ENCODE measurements at regions not wholly inside any gene's neighbourhood (a gene's known extent, or its start where the extent isn't known, plus 50 kb on each side); places are given as distances from the start of the nearest gene placed in this dataset.

DNA sequence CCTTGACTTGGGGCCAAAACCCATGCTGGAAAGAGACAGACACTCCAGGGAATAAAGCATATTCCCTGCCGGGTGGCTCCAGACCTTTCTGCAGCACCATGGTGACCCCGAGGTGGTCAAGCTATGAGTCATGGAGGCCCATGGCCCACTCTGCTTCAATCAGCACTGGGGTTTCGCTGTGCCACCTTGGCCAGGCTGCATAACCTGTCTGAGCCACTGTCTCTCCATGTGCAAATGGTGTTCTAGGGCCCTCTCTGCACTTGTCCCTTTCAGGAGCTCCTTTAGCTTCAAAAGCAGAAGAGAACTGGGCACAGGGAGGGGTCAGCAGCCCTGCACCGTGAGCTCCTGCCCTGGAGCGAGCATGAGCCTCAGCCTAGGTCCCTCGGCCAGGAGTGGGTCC, 410.1 kb downstream of the SHANK2 start:
- no peak for TF ChIP-seq CTCF (IDR thresholded peaks at IDR 0.05; ENCODE audit: low read depth, low read length)
- no peak overlapping the region for H3K4me3 ChIP-seq (ENCODE audit: low read depth, low read length)
- no peak for DNase-seq
- H3K9me3 ChIP-seq = no peaks in the 10 kb centered on the region
- H3K36me3 ChIP-seq = no peaks in the 10 kb centered on the region
- H3K27me3 ChIP-seq = no peaks in the 10 kb centered on the region; the same call in 1 of the 2 replicates
- no peaks in the 10 kb centered on the region for H3K4me1 ChIP-seq

DNA sequence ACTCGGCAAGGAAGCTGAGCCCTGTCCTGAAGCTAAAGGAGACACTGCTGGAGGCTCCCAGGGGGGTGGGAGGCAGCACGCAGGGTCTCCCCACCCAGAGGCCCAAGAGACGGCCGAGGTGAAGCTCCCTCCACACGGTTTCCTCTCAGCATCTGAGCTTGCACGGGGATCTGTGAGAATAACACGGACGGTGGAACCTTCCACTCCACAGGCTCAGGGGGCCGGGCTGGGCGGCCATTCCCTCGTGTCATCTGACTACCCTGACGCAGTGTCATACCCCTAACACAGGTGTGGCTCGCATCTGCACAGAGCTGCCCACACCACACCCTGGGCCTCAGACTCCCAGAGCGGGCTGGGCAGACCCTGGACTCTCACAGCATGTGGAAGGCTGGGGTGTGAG, 409.7 kb downstream of the SHANK2 start:
- H3K4me3 ChIP-seq (ENCODE audit: low read depth, low read length) = no peak overlapping the region
- H3K36me3 ChIP-seq = no peaks in the 10 kb centered on the region
- no peak for DNase-seq
- H3K4me1 ChIP-seq = no peaks in the 10 kb centered on the region
- TF ChIP-seq CTCF (IDR thresholded peaks at IDR 0.05; ENCODE audit: low read depth, low read length) = no peak
- no peaks in the 10 kb centered on the region; the same call in 1 of the 2 replicates for H3K27me3 ChIP-seq
- H3K9me3 ChIP-seq = no peaks in the 10 kb centered on the region

- no peak for DNase-seq
- H3K9me3 ChIP-seq = no peaks in the 10 kb centered on the region
Observed at GRCh38 chr11:70843906-70844305, 408.5 kb downstream of the SHANK2 start.

DNA sequence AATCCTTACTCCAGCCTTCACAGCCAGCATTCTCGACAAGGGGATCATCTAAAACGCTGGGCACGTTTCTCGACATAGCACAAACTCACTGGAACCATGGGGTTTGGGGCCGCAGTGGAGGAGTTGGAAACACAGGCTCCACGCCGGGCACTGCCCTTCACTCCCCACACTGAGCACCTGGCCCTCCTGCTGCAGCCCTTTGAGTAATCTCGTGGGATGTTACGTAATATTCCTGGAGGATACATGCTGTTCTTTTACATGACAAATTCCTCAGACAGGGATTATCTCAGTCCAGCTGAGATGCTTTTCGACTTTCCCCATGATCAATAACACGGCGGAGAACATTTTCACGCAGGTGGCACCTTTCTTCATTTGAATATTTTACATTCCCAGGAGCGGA, 408.0 kb downstream of the SHANK2 start:
- Histone ChIP-seq H3K4me1 (no peaks in the 10 kb centered on the region), H3K9me3 (no peaks in the 10 kb centered on the region), H3K36me3 (no peaks in the 10 kb centered on the region), H3K27me3 (no peaks in the 10 kb centered on the region; the same call in 1 of the 2 replicates), H3K4me3 (ENCODE audit: low read depth, low read length) (no peak overlapping the region)
- no peak for DNase-seq
- TF ChIP-seq CTCF (IDR thresholded peaks at IDR 0.05; ENCODE audit: low read depth, low read length) = no peak

More at GRCh38 chr11:70843906-70844305, 408.5 kb downstream of the SHANK2 start:
- Histone ChIP-seq H3K36me3 (no peaks in the 10 kb centered on the region), H3K4me1 (no peaks in the 10 kb centered on the region), H3K27me3 (no peaks in the 10 kb centered on the region; the same call in 1 of the 2 replicates), H3K4me3 (ENCODE audit: low read depth, low read length) (no peak overlapping the region)
- TF ChIP-seq CTCF (IDR thresholded peaks at IDR 0.05; ENCODE audit: low read depth, low read length) = no peak

GRCh38 chr11:70845591-70846041, 406.8 kb downstream of the SHANK2 start:
- H3K4me1 ChIP-seq = no peaks in the 10 kb centered on the region
- DNase-seq = no peak
- no peak for TF ChIP-seq CTCF (IDR thresholded peaks at IDR 0.05; ENCODE audit: low read depth, low read length)

GRCh38 chr11:70846781-70847655, 405.4 kb downstream of the SHANK2 start:
- TF ChIP-seq CTCF (IDR thresholded peaks at IDR 0.05; ENCODE audit: low read depth, low read length) = no peak
- Histone ChIP-seq H3K4me1 (no peaks in the 10 kb centered on the region), H3K4me3 (ENCODE audit: low read depth, low read length) (no peak overlapping the region), H3K27me3 (no peaks in the 10 kb centered on the region), H3K36me3 (no peaks in the 10 kb centered on the region), H3K9me3 (no peaks in the 10 kb centered on the region)
- DNase-seq = no peak

More at GRCh38 chr11:70845591-70846041, 406.8 kb downstream of the SHANK2 start:
- Histone ChIP-seq H3K27me3 (no peaks in the 10 kb centered on the region), H3K36me3 (no peaks in the 10 kb centered on the region), H3K9me3 (no peaks in the 10 kb centered on the region), H3K4me3 (ENCODE audit: low read depth, low read length) (no peak overlapping the region)

Measured in BE2C (cell line).